ENCODE measurements at regions not wholly inside any gene's neighbourhood (a gene's known extent, or its start where the extent isn't known, plus 50 kb on each side); places are given as distances from the start of the nearest gene placed in this dataset.

GRCh38 chr2:14700753-14701152 lies 68.2 kb downstream of the LRATD1 start:
- Histone ChIP-seq H3K9me2 (ENCODE audit: insufficient read depth) (no peaks in the 10 kb centered on the region; the same call in 1 of the 2 replicates), H3F3A (replicated peaks; ENCODE audit: low read depth) (no peaks in the 10 kb centered on the region), H4K20me1 (replicated peaks; ENCODE audit: insufficient read depth) (no peaks in the 10 kb centered on the region), H2AFZ (no peak overlapping the region), H3K4me1 (ENCODE audit: insufficient read depth) (peaks cover 7% of the 10 kb centered on the region), H3K27ac (ENCODE audit: low read depth) (no peak overlapping the region), H3K4me2 (no peak overlapping the region), H3K4me3 (no peak overlapping the region), H3K36me3 (ENCODE audit: insufficient read depth) (no peaks in the 10 kb centered on the region), H3K79me2 (replicated peaks; ENCODE audit: insufficient read depth) (no peaks in the 10 kb centered on the region), H3K27me3 (ENCODE audit: insufficient read depth) (no peaks in the 10 kb centered on the region)
- TF ChIP-seq, protein P1, sequence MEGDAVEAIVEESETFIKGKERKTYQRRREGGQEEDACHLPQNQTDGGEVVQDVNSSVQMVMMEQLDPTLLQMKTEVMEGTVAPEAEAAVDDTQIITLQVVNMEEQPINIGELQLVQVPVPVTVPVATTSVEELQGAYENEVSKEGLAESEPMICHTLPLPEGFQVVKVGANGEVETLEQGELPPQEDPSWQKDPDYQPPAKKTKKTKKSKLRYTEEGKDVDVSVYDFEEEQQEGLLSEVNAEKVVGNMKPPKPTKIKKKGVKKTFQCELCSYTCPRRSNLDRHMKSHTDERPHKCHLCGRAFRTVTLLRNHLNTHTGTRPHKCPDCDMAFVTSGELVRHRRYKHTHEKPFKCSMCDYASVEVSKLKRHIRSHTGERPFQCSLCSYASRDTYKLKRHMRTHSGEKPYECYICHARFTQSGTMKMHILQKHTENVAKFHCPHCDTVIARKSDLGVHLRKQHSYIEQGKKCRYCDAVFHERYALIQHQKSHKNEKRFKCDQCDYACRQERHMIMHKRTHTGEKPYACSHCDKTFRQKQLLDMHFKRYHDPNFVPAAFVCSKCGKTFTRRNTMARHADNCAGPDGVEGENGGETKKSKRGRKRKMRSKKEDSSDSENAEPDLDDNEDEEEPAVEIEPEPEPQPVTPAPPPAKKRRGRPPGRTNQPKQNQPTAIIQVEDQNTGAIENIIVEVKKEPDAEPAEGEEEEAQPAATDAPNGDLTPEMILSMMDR (conservative IDR thresholded peaks at IDR 0.05; ENCODE audit: low read depth in 2 of 2): no peak
- no peak for TF ChIP-seq ETS1 (IDR thresholded peaks at IDR 0.05)
- TF ChIP-seq STAT1 (IDR thresholded peaks at IDR 0.05; ENCODE audit: unreplicated experiment): no peak
- no peak for TF ChIP-seq ZNF114 (CRISPR knock-in tag; IDR thresholded peaks at IDR 0.05)
- no peak for TF ChIP-seq POLR2AphosphoS5 (IDR thresholded peaks at IDR 0.05; ENCODE audit: low read depth)
- Mint-ChIP-seq H3K4me3 (no peak overlapping the region), H3K9me3 (no peaks in the 10 kb centered on the region), H3K27ac (no peak overlapping the region), H3K4me1 (peaks cover 13% of the 10 kb centered on the region; the same call in 2 of the 3 replicates), H3K36me3 (ENCODE audit: low read depth) (no peaks in the 10 kb centered on the region), H3K27me3 (ENCODE audit: insufficient read depth, low read depth, poor library complexity) (no peaks in the 10 kb centered on the region)
- ATAC-seq (no peak), DNase-seq (ENCODE audit: low spot score) (peak; percentile 2)

DNA sequence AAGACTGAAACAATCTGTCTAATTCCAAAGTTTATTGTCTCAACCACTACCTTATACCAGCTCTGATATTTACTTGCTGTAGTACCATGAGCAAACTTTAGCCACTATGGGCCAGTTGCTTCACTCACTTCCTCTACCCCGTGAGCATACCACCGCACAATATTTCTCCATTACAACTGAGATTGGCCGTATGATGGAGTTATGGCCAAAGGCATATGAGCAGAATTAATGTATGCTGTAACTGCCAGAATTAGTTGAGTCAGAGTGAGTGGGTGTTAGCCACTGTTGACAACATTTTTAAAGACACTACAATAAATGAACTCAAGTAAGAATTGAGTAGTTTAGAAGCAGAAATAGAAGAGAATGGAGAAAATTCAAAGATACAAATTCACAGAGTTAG lies 69.7 kb downstream of the LRATD1 start:
- no peaks in the 10 kb centered on the region for H3K36me3 ChIP-seq (ENCODE audit: insufficient read depth)
- H3F3A ChIP-seq (replicated peaks; ENCODE audit: low read depth): no peaks in the 10 kb centered on the region
- H3K27me3 ChIP-seq (ENCODE audit: insufficient read depth): no peaks in the 10 kb centered on the region
- no peak overlapping the region for H2AFZ ChIP-seq
- no peak overlapping the region for H3K4me3 Mint-ChIP-seq
- H3K9me3 Mint-ChIP-seq: no peaks in the 10 kb centered on the region
- no peak for DNase-seq (ENCODE audit: low spot score)
- no peak overlapping the region for H3K27ac Mint-ChIP-seq
- no peaks in the 10 kb centered on the region for H3K79me2 ChIP-seq (replicated peaks; ENCODE audit: insufficient read depth)
- H3K4me1 Mint-ChIP-seq: peaks cover 13% of the 10 kb centered on the region; the same call in 2 of the 3 replicates
- H3K9me2 ChIP-seq (ENCODE audit: insufficient read depth): peaks cover 7% of the 10 kb centered on the region; the same call in 1 of the 2 replicates
- H3K27me3 Mint-ChIP-seq (ENCODE audit: insufficient read depth, low read depth, poor library complexity): no peaks in the 10 kb centered on the region
- no peaks in the 10 kb centered on the region for H4K20me1 ChIP-seq (replicated peaks; ENCODE audit: insufficient read depth)
- H3K4me3 ChIP-seq: no peak overlapping the region
- H3K4me2 ChIP-seq: no peak overlapping the region
- ATAC-seq: no peak
- H3K27ac ChIP-seq (ENCODE audit: low read depth): no peak overlapping the region
- peaks cover 7% of the 10 kb centered on the region for H3K4me1 ChIP-seq (ENCODE audit: insufficient read depth)
- no peaks in the 10 kb centered on the region for H3K36me3 Mint-ChIP-seq (ENCODE audit: low read depth)
- TF ChIP-seq CREB1 (CRISPR knock-in tag; IDR thresholded peaks at IDR 0.05; ENCODE audit: low read depth) (no peak), NANOG (IDR thresholded peaks at IDR 0.05; ENCODE audit: borderline replicate concordance) (no peak), STAT1 (IDR thresholded peaks at IDR 0.05; ENCODE audit: unreplicated experiment) (no peak), JUNB (IDR thresholded peaks at IDR 0.05; ENCODE audit: unreplicated experiment) (no peak), REST (IDR thresholded peaks at IDR 0.05; ENCODE audit: unreplicated experiment) (no peak), ZNF331 (CRISPR knock-in tag; IDR thresholded peaks at IDR 0.05; ENCODE audit: low read depth) (no peak)

All from GM23338 (cell line).